GM12801 (cell line): ENCODE measurements at regions not wholly inside any gene's neighbourhood (a gene's known extent, or its start where the extent isn't known, plus 50 kb on each side); places are given as distances from the start of the nearest gene placed in this dataset.

ENCODE experiments used
- TF ChIP-seq, protein P1 (sequence below): IDR thresholded peaks from one replicate; pipeline ENCODE4 v1.5.1; 2011; ENCODE audit warnings: control low read depth; ENCODE audit not compliant: insufficient read length; ENCODE audit errors: extremely low read depth

DNA sequence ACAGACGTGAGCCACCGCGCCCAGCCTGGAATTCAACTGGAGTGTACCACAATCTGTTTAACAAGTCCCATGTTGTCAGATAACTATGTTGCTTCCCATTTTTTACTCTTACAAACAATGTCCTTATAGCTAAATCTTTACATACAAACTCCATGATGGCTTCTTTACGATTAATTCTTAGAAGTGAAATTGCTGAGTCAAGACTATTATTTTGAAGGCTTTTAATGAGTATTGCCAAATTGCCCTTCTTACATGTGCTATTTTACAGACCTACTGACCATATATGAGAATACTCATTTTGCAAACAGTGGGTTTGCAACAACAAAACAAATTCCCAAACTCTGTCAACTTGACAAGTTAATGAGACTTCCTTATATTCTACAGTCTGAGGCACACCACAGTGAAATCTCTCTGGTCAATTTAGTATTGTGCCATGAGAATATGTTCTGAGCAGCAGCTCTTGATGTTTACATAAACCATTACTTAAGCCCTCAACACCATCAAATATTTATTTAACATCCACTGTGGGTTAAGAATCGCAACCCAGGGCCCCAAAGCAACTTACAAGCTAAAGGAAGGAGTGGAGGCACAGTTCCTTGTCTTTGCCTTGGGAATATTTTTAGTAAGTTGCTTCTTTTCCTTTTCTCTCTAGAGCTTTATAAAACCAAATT, 128.5 kb downstream of the SPRY1 start:
- TF ChIP-seq, protein P1, sequence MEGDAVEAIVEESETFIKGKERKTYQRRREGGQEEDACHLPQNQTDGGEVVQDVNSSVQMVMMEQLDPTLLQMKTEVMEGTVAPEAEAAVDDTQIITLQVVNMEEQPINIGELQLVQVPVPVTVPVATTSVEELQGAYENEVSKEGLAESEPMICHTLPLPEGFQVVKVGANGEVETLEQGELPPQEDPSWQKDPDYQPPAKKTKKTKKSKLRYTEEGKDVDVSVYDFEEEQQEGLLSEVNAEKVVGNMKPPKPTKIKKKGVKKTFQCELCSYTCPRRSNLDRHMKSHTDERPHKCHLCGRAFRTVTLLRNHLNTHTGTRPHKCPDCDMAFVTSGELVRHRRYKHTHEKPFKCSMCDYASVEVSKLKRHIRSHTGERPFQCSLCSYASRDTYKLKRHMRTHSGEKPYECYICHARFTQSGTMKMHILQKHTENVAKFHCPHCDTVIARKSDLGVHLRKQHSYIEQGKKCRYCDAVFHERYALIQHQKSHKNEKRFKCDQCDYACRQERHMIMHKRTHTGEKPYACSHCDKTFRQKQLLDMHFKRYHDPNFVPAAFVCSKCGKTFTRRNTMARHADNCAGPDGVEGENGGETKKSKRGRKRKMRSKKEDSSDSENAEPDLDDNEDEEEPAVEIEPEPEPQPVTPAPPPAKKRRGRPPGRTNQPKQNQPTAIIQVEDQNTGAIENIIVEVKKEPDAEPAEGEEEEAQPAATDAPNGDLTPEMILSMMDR: no peak

DNA sequence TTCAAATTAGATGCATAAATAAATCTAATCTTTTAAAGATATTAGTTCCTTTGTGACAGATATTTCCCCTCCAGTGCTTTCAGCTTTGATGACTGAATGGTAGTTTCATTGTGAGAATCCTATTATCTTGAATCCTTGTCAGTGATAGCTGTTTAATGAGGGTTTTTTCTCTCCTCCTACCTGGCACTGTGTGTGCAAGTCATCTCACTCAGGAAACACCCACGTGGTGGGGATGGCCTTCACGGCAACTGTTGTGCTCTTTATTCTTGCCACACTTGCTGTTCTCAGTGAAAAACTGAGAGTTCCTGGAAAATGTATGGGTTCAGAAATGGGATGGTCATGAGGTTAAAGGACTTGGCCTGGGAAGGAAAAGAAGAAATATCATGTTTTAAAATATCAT, 129.9 kb downstream of the SPRY1 start:
- TF ChIP-seq, protein P1: no peak

DNA sequence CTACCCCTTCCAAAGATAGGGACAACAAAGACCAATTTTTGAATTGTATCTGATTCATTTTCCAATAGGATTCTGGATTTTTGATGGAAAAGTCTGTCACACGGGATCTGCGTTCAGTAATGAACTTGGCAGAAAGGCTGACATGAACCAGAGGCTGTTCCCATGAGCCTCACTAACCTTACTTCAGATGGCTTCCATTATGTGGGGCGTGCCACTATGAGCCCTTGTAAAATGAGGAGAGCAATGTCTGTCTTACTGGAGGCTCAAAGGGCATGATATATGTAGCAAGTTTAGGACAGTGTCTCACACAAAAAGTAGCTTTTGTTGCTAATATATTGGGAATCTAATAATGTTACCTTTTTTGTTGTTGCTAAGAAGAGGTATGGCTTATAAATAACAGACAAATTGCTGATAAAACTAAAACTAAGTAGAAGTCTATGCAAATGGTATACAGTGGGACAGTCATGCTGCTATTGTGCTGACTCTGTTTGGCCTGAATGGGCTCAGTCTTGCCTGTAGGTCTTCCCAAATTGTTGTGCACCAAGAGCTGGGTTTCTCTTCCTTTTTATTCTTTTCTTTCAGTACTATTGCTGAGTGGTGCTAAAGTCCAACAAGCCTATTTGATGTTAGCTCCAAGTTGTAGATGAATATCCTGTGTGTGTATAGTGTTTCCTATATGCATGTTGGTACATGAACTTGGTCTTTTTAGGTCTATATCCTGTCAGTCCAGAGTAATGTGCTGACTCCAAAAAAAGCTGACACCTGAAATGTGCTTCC, 132.1 kb downstream of the SPRY1 start:
- TF ChIP-seq, protein P1: no peak

DNA sequence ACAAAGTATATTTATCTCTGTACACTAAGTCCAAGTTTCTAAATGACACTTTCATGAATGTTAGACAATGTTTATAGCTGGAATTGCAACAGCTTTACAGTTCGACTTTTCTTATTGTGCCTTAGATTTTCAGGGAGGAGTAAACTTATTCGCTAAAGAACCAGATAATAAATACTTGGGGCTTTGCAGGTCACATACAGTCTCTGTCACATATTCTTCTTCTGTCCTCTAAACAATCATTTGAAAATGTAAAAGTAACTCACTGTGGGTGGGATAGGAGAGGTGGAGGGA, 132.6 kb downstream of the SPRY1 start:
- TF ChIP-seq, protein P1: no peak

DNA sequence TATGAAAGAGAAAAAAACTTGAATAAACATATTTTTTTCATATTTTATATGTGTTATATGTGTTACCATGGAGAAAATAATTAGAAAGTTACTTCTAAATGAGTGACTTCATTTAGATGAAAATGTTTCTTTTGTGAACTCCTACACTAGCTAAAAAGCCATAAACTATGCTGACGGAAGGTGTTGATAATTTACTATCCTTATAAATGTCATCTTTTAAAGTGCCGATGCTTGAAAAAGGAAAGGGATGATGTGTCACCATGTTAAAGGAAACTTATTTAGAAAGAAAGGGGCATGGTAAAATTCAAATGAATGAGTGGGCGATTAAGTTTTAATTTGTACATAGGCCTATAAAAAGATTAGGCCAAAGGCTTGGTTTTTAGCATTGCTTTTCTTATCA, 133.8 kb downstream of the SPRY1 start:
- TF ChIP-seq, protein P1: no peak

DNA sequence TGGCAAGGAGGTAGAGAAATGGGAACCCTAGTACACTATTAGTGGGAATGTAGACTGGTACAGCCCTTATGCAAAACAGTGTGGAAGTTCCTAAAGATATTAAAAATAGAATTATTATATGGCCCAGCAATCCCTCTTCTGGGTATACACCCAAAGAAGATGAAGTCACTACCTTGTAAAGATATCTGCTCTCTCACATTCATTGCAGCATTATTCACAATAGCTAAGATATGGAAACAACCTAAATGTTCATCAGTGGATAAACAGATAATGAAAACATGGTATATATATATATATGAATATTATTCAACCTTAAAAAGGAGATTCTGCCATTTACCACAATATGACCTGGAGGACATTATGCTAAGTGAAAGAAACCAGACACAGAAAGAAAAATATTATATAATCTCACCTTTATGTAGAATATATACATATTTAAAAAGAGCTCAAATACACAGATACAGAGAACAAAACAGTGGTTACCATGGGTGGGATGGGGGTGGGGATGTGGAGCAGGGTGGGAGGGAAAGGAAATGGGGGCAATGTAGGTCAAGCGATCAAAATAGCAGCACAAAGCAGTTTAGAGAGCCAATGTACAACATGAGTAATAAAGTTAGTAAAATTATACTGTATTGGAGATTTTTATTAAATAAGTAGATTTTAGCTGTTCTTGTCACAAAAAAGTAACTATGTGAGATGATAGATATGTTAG, 138.6 kb downstream of the SPRY1 start:
- TF ChIP-seq, protein P1: no peak

DNA sequence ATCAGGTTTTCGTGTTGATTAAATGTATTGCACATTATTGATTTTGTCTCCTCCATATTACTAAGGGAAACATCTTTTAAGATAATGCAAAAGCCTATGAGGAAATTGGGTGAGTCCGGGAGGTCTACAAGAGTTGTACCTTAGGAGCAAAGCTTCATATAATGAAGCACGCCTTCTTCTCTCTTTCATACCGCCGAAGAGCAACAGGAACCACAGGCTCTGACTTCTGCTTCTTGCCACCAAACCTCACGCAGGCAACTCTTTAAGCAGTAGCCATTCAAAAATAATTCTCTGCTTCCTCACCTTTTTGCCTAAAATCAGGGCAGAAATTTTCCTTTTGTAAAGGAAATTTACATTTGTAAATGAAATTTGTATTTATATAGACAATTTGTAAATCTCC, 139.6 kb downstream of the SPRY1 start:
- TF ChIP-seq, protein P1: no peak
